Occipital lobe (tissue), 1 donor: ENCODE measurements at regions not wholly inside any gene's neighbourhood (a gene's known extent, or its start where the extent isn't known, plus 50 kb on each side); places are given as distances from the start of the nearest gene placed in this dataset.

Experiments used
- DNase-seq: peaks from one replicate; lab custom pipeline; 2025; lab: John Stamatoyannopoulos, UW

DNA sequence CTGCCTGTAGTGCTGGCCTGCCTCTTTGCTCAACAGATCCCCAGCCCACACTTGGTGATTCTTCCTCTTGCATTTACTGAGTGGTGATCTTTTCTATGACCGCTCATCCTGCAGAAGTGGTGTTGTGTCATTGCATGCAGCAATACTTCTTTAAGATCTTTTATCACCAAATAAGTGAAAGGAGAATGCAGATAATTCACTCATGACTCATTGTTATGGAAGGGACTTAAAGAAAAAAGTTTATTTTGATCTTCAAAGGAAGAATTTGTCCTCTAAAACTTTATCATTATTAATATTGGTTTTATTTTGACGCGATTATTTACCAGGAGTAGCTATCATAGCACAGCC is 489.1 kb upstream of the CELF2 start:
- no peak for DNase-seq

DNA sequence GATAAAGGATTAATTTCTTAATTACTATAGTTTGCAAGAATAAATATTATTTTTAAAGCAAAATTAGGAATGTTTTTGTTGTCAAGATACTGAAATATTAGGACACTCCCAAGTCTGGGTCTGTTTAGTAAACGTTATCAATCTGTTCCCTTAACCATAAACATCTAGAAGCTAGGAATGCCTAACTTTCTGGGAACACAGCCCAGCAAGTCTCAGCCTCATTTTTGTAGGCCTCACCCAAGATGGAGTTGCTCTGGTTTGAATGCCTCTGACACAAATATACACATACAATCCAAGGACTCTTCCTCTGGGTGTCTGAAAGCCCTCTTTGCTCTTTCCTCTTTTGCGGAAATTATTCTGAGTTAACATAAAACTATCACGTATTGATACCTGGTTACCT is 487.4 kb upstream of the CELF2 start:
- DNase-seq = no peak

DNA sequence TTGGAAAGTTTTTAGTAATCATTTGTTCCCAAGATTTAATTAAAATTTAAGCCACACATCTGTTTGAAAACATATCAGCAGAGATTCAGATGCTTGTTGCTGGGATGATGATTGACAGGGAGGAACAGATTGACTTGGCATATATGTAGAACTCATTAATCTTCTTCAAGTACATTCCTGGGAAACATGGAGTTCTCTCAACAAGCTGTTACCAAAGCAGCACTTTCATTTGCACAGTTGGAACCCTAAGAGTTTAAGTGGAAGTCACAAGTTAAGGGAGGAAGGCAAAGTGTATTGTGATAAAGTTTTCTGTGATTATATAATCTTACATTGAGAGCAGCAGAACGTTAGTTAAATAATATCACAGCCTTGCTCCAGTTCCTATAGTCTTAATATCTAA is 485.4 kb upstream of the CELF2 start:
- no peak for DNase-seq

DNA sequence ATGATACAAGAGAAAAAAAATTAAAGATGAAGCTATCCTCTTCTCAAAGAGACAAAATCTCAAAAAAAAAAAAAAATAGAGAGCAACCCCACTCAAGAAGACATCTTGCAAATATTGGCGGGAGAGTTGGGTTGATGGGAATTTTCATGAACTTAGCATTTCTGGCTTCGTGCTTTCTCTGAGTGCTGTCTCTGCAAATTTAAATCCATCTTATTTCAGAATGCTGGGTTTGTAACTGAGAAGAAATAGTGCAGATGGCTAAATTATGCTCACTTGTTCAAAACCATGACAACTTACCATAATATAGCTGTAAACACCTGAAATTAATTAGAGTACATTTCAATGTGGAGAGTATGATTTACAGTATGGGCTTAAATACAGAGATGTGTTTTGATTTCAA is 484.8 kb upstream of the CELF2 start:
- no peak for DNase-seq

DNA sequence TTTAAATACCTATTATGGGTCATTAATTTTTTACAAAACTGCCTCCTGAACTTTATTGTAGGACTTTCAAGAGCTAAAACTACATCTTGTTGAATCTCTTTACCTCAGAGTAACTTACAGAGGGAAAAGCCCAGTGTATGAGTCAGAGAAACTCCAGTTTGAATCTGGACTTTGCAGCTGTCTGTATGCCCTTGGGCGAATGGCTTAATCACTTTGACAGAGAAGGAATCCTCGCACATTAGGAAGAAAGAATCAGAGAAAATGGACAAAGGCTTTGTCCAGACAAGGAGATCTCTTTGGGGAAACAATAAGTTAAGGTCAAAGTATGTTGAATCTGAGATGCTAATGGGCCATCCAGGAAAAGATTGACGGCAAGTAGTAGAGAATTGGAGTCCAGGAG is 484.2 kb upstream of the CELF2 start:
- no peak for DNase-seq

DNA sequence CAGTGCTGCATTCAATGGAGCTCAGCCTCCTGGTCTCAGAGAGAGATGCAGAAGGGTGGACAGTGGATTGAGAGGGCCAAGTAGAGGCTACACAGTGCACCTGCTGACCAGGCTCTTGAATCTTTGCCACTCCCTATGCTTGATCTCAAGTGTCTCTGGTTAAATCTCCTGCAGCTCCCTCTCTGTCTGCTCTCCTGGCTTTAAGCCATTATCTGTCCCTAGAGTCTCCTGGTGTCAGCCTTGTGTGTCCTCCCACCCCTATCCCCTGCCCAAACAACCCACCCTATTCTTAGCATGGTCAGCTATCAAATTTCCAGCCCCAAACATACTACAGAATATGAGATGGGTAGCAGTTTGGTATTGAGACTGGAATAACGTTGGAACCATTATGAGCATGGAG is 479.3 kb upstream of the CELF2 start:
- DNase-seq = no peak

DNA sequence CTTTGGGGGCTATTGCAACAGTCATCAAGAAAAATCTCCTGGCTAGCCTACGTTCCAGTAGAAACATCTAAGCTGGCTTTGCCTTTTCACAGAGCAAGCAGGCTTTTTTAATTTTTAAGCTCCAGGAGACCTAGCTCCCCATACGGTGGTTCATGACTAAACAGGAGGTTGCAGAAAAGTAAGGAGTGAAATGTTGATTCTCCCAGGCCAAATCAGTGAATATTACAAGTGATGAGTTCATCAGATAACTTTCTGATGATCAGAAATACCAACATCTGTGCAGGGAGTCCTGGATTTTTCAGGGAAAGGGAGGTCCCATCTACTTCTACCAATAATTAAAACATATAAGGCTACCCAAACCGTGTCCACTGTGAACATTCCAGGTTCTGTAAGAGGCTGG is 477.3 kb upstream of the CELF2 start:
- no peak for DNase-seq

DNA sequence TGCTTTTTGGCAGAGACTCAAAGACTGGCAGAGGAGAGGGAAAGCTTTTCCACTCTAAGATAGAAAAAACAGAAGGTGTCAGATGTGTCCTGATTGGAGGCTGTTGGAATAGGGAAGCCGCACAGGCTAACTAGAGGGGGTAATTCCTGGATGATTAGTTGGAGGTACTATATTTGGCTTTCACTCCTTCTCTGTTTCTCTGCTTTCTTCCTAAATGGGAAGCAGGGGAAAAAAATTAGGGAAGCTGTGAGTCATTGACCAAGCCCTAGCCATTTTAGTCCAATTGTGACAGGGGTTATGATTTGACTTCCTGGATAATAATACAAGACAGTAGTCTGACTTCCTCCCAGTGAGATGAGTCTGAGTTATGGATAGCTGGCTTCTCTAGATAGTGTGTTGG is 475.2 kb upstream of the CELF2 start:
- peak; percentile 17 for DNase-seq

DNA sequence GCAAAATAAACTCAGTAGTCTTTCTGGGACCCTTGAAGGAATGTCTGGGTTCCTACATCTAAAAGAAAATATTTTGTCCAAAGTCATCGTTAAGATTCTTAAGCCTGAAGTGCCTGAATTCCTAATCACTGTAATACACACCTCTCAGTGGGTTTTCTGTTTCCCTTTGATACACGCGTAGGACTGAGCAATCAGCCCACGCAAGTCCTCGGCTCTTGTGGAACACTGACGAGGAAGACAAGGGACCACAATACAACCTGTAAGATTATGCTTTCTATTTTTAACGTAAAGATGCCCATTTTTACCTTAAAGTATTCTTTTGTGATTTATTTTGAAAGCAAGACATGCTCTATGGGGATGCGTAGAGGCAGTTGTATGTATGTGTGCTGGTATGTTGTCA is 472.8 kb upstream of the CELF2 start:
- no peak for DNase-seq

DNA sequence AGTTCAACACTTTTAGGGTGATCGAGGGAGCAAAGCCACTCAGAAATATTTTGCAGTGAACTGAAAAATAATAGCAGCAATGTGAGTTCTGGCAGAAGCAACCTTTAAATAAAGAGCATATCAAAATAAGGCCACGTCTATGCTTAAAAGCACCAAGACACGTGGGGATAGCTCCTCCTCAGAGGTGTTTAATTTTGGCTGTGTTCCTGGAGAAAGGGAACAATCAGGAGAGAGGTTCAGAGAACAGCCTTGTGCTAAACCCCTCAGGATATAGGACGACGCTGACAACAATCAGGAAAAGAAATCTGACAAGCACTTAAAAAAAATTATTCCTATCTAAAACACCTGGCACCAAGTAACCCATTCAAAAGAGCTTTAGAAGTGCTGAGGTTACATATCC is 471.9 kb upstream of the CELF2 start:
- no peak for DNase-seq

DNA sequence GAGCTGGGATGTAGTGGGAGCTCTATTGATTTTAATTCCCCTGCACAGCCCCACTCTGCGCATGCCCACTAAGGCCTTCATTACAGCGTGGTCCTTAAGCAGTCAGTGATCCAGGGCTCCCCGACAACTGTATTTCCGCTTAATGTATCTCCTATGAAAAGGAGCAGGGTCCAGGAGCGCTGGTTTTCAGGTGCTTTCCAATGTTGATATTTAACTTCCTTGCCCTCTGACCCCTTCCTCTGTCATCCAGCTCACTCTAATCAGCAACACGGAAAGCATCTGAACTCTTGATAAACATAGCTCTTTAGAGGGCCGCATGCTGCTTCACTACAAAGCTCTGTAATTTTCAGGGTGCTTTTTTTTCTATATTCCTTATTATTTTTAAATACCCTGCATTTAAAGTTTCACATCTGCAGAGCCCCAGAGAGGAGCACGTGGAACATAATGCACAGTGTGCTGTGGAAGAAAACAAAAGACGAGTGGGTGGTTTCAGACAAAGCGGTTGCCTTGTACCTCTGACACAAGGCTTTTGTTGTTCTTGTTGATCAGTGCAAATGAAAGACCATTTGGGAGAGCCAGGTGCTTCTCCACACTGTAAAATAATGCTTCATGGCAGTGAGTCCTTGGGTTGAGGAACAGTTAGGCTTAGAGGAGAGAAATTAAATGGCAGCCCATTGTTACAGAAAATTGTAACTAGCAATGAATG is 465.9 kb upstream of the CELF2 start:
- no peak for DNase-seq

DNA sequence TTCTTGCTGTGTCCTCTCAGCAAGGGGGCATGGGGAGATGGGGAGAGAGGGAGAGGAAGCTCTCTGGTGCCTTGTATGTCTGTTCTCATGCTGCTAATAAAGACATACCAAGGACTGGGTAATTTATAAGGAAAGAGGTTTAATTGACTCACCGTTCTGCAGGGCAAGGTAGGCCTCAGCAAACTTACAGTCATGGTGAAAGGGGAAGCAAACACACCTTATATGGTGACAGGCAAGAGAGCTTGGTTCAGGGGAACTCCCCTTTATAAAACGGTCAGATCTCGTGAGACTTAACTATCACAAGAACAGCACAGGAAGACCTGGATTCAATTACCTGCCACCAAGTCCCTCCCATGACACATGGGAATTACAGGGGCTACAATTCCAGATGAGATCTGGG is 464.7 kb upstream of the CELF2 start:
- no peak for DNase-seq

DNA sequence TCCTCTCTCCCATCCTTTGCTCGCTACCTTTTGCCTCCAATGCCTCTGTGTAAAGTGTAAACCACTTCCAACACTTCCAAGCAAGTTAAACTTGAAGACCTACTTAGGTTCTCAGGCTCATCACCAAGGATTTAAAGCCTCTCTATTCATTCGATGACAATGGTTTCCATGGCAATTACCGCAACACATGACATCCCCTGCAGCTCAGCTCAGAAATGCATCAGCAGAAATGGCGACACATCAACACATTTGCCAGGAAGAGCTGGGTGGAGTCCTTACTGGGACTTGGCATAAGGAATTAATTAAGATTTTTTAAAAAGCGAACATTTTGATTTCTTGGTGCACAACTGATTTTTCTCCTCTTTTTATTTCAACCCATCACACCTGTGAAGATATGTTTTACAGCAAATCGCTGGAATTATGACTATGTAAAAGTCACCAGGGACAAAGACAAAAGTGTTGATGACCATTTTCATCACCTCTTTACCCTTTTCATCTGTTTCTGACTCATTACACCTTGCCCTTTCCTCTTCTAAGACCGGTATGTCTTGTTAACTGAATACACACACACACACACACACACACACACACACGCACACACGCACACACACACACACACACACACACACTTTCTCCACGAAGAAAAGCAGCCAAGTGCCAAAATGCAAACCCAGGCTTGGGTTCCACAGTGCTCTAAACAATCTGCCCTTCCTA is 453.4 kb upstream of the CELF2 start:
- peak; percentile 3 for DNase-seq

DNA sequence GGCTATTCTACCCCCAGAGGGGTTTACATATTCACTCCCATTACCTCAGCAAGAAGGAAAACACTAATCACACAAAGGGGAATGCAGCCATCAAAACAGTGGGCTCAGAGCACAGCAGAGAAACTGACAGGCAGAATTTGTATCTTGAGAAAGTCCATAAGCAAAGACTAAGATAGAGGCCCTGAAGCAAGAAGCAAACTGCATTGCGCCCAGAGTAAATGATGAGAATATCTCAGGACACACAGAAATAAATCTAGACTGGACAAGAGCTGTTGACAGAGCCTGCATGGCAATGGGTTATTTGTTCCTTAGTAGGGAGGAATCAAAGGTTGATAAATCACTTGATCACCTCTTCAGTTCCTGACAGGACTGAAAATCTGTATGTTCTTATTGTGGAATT is 440.7 kb upstream of the CELF2 start:
- DNase-seq = no peak

DNA sequence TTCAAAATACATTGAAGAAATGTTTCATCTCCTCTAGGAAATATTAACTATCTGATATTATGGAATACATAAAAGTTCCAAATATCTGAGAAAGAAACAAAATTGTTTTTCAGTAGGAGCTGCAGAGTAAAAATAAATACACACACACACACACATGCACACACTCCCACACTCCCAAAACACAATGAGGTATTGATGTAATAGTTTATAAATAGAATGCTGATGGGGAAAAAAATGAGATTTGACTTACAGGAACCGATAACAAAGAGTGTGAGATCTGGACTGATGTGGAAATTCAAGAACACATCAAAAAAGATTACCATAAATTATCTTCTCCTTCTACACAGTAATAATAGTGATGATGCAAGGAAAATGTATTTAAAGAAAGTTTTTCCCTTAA is 438.0 kb upstream of the CELF2 start:
- DNase-seq = no peak

DNA sequence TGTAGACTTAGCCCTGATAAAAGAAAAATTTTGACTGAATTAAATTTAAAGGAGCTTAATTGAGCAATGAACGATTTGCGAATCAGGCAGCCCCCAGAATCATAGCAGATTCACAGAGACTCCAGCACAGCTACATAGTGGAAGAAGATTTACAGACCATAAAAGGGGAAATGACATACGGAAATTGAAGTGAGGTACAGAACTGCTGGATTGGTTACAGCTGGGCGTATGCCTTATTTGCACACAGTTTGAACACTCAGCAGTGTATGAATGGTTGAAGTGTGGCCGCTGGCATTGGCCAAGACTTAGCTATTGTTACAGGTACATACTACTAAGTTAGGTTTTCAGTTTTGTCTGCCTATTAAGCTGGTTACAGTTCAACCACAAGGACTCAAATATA is 433.5 kb upstream of the CELF2 start:
- DNase-seq = no peak

DNA sequence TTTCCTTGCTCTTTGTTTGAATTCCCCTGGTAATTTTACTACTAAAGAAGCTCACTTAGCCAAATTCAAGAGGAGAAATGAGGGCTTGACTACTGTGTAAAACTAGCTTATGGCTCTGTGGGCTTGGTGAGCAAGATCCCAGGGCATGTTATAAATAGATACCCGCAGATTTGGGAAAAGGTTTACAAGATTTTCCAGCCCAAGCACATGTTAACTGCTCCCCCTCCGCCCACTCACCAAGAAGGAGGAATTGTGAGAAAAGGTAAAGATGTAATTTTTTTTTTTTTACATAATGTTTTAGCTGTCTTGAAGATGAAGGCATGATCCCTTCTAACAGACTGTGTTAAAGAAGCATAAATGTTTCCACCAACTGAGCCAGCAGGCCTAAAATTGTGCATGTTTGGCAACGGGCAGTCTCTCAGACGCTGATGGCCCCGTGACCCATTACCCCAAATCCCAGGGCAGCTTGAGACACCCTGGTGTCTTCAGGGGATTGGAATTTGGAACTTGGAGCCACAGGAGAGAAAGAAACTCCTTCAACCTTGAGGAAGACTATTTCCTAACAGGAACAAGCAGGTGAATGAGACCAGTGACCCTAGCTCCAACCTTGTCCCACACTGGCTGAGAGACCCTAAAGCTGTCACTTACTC is 429.8 kb upstream of the CELF2 start:
- DNase-seq = no peak

DNA sequence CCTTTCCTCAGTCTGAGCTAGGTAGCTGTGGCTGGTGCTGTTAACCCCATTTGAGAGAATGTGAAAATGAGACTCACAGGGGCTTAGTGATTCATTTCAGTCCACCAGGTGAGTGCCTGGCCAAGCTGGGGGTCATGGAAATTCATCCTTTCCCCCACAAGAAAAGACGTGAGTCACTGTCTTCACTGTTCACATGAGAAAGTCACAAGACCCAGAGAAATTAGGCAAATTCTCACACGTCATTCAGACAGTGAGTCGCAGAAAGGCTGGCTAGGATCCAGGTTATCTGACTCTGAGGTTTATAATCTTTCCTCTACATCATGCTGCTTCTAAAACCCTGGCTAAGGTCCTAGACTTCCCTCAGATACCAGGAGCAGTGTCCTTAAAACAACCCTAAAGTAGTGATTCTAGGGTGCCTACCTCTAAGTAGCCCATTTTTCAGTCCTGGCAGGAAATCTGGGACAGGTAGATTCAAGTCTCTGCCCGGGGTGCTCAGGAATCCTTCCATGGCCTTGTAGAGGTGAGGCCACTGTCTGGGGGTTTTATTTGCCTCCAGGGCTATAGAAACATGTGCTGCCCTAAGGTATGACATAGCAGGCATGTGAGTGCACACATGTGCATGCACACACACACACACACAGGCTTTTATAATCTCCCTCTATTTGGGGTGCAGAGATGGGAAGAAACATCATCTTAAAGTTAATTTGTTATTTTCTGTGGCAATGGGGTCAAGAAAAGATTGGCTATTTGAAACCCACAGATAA is 427.9 kb upstream of the CELF2 start:
- no peak for DNase-seq

DNA sequence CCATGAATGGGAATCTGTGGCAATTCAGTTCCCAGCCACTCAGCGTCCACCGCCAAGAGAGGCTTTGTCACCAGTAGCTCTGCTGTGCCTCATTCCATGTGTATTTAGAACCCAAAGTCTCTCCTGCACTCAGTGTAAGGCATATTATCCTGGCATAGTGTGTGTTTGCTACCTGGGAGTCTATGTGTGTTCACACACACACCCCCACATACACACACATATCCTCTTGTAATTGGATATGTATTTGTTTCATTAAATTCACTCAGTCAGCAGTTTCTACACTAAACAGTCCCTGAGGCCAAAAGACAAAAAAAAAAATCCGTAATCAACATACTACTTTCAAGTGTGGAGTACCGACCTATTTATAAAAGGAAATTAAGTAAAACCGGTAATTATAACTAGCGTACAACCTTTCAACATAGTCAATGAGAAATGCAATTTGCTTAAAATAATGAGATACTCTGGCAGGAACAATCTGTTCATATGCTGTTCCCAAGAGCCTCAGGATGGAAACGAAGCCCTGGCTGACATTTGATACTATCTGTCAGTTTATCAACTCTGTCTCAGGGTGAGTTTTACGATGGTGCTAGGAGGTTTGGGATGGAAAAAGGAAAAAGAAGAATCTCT is 425.8 kb upstream of the CELF2 start:
- DNase-seq = no peak

DNA sequence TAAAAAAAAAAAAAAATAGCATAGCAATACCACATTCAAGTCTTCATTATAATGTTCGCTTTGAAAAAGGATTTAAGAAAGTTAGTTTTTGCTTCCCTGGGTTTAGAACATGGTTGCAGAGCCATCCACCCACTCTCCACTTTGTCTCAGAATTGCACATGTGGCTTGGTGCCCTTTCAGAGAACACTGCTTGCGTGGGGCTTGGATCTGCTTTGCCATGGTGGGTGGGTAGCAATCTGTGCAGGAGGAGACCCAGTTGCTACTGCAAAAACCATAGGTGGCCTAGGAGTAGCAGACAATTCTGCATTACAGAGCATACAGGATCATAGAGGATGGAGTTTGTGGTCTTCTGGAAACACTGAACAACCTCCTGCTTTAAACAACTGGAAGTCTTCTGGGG is 421.4 kb upstream of the CELF2 start:
- peak; percentile 27 for DNase-seq

DNA sequence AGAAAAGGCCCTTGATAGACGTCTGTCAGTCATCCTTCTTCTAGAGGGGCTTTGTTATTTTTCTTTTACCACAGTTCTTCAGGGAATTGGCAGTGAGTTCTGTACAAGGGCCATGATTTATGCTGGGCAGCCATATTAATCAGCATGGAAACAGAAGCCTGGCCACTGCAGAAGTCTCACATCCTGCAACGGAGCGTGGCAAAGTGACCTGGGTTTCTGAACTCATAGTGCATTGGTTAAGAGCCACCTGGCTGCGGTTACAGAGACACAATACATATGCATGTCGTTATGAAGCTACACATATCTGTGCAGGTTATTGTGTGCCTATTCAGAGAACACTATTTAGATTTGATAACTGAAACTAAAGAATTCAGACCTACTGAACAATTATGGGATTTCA is 419.4 kb upstream of the CELF2 start:
- no peak for DNase-seq

DNA sequence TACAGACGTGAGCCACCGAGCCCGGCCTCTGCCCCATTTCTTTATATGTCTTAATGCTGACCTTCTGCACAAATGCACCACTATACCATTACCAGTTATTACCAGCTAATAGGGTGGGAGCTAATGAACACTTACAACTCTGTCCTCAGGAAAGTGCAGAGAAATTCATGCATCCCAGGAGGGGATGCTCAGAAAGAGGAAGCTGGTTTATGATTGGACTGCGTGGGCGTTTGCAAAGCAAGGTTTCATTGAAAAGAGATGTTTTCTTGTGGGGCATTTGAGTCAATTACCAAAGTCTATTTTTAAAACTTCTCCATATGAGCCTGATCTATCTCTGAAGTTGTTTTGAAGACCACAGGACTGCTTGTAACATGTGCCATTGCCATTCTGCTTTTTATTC is 417.7 kb upstream of the CELF2 start:
- no peak for DNase-seq
